Esophagus muscularis mucosa (tissue), 3 donors: ENCODE measurements at regions not wholly inside any gene's neighbourhood (a gene's known extent, or its start where the extent isn't known, plus 50 kb on each side); places are given as distances from the start of the nearest gene placed in this dataset.

Experiments used
- CTCF ChIP-seq, 3 experiments: fragments of 200-600 bp in 2 of 3; fragments of 450-650 bp in 1 of 3; sonication (generic) in 2 of 3; IDR thresholded peaks; one replicate each; pipeline ENCODE4 v1.5.1; 2017 to 2019; ENCODE audit warnings: antibody characterized with exemption in 3 of 3, mild to moderate bottlenecking in 2 of 3, moderate library complexity in 1 of 3
- POLR2AphosphoS5 ChIP-seq, 2 donors: sonication (generic); formaldehyde crosslinking; IDR thresholded peaks; one replicate each; pipeline ENCODE4 v1.6.1; 2017; ENCODE audit warnings: antibody characterized with exemption in 2 of 2

- TF ChIP-seq CTCF (IDR thresholded peaks at IDR 0.05) (no peak), POLR2AphosphoS5 (IDR thresholded peaks at IDR 0.05) (no peak)
Measured at GRCh38 chr1:221812088-221812752, 70.3 kb upstream of the DUSP10 start.
